Ishikawa (cell line): ENCODE measurements at regions not wholly inside any gene's neighbourhood (a gene's known extent, or its start where the extent isn't known, plus 50 kb on each side); places are given as distances from the start of the nearest gene placed in this dataset.

ENCODE experiments used
- CEBPB ChIP-seq: IDR thresholded peaks from 2 replicates; pipeline ENCODE4 v1.6.1; 2012
- CREB1 ChIP-seq: IDR thresholded peaks from 2 replicates; pipeline ENCODE4 v1.6.1; 2012; ENCODE audit warnings: low read depth
- EGR1 ChIP-seq: IDR thresholded peaks from 2 replicates; pipeline ENCODE4 v1.6.1; 2012
- EP300 ChIP-seq: IDR thresholded peaks from 2 replicates; pipeline ENCODE4 v1.6.1; 2012; ENCODE audit warnings: borderline replicate concordance
- FOXM1 ChIP-seq: IDR thresholded peaks from 2 replicates; pipeline ENCODE4 v1.6.1; 2012; ENCODE audit warnings: low read depth, borderline replicate concordance
- MAX ChIP-seq: IDR thresholded peaks from 2 replicates; pipeline ENCODE4 v1.6.1; 2012
- NFIC ChIP-seq: IDR thresholded peaks from 2 replicates; pipeline ENCODE4 v1.6.1; 2012
- RAD21 ChIP-seq: IDR thresholded peaks from 2 replicates; pipeline ENCODE4 v1.6.1; 2012; ENCODE audit warnings: low read depth
- REST ChIP-seq: IDR thresholded peaks from 2 replicates; pipeline ENCODE4 v1.6.1; 2012; ENCODE audit warnings: low read depth, mild to moderate bottlenecking
- TAF1 ChIP-seq: IDR thresholded peaks from 2 replicates; pipeline ENCODE4 v1.6.1; 2012; ENCODE audit warnings: low read depth, mild to moderate bottlenecking
- TCF12 ChIP-seq: IDR thresholded peaks from 2 replicates; pipeline ENCODE4 v1.6.1; 2012; ENCODE audit warnings: low read depth
- TEAD4 ChIP-seq: IDR thresholded peaks from 2 replicates; pipeline ENCODE4 v1.6.1; 2012
- USF1 ChIP-seq: IDR thresholded peaks from 2 replicates; pipeline ENCODE4 v1.6.1; 2012
- YY1 ChIP-seq: IDR thresholded peaks from 2 replicates; pipeline ENCODE4 v1.6.1; 2012; ENCODE audit warnings: low read depth
- ZBTB7A ChIP-seq: IDR thresholded peaks from 2 replicates; pipeline ENCODE4 v1.6.1; 2012; ENCODE audit warnings: low read depth

- TF ChIP-seq CEBPB (no peak), NFIC (no peak), CREB1 (no peak), TCF12 (no peak), RAD21 (no peak), ZBTB7A (no peak), FOXM1 (no peak), EGR1 (no peak), YY1 (no peak), REST (no peak)
Measured at GRCh38 chr20:19840111-19840710, 82.2 kb downstream of the RIN2 start.

- TF ChIP-seq RAD21 (no peak), CEBPB (no peak), TCF12 (no peak), TAF1 (no peak), USF1 (no peak), EP300 (no peak), MAX (no peak), ZBTB7A (no peak), CREB1 (no peak), FOXM1 (no peak), TEAD4 (no peak), NFIC (no peak), EGR1 (no peak), YY1 (no peak), REST (no peak)
Measured at GRCh38 chr20:19841740-19842139, 83.7 kb downstream of the RIN2 start.

GRCh38 chr20:19847383-19847782, 89.3 kb downstream of the RIN2 start:
- TF ChIP-seq EP300 = no peak
- TF ChIP-seq REST = peak; percentile 28; the same call in 1 of the 2 replicates

- TF ChIP-seq TCF12 = no peak
- TF ChIP-seq CEBPB = no peak
- no peak for TF ChIP-seq MAX
- TF ChIP-seq EP300 = no peak
- TF ChIP-seq USF1 = no peak
- no peak for TF ChIP-seq RAD21
- TF ChIP-seq TEAD4 = no peak
- TF ChIP-seq TAF1 = no peak
- TF ChIP-seq EGR1 = no peak
- no peak for TF ChIP-seq NFIC
Measured at GRCh38 chr20:19849341-19850197, 91.5 kb downstream of the RIN2 start.

- TF ChIP-seq MAX (no peak), TCF12 (no peak), TAF1 (no peak), TEAD4 (no peak), ZBTB7A (no peak), RAD21 (no peak), EGR1 (no peak), USF1 (no peak), EP300 (no peak), FOXM1 (no peak), REST (no peak), CEBPB (no peak), YY1 (no peak), NFIC (no peak)
Measured at GRCh38 chr20:19850198-19850533, 92.1 kb downstream of the RIN2 start.
